ENCODE measurements at regions not wholly inside any gene's neighbourhood (a gene's known extent, or its start where the extent isn't known, plus 50 kb on each side); places are given as distances from the start of the nearest gene placed in this dataset.

GRCh38 chr17:12566291-12566690 is 99.4 kb upstream of the MYOCD start:
- Histone ChIP-seq H3K4me1 (peaks cover 18% of the 10 kb centered on the region), H3K27me3 (ENCODE audit: low read depth) (no peaks in the 10 kb centered on the region), H3K9me3 (replicated peaks) (no peaks in the 10 kb centered on the region), H3K36me3 (no peaks in the 10 kb centered on the region), H3K4me3 (no peak overlapping the region), H3K27ac (replicated peaks) (no peak overlapping the region)
- no peak for TF ChIP-seq CTCF (IDR thresholded peaks at IDR 0.05; ENCODE audit: borderline replicate concordance)
- no peak for DNase-seq
- intact Hi-C loops (cut with micrococcal nuclease) = no loop called here

GRCh38 chr17:12567077-12568053 is 98.3 kb upstream of the MYOCD start:
- H3K4me1 ChIP-seq = peaks cover 18% of the 10 kb centered on the region
- no peaks in the 10 kb centered on the region for H3K9me3 ChIP-seq (replicated peaks)
- intact Hi-C loops (cut with micrococcal nuclease) = no loop called here
- no peak overlapping the region for H3K4me3 ChIP-seq
- no peak for TF ChIP-seq CTCF (IDR thresholded peaks at IDR 0.05; ENCODE audit: borderline replicate concordance)
- DNase-seq = no peak
- H3K27me3 ChIP-seq (ENCODE audit: low read depth) = no peaks in the 10 kb centered on the region
- peak overlapping the region; percentile 4 for H3K27ac ChIP-seq (replicated peaks)
- no peaks in the 10 kb centered on the region for H3K36me3 ChIP-seq

GRCh38 chr17:12568358-12569251 is 97.1 kb upstream of the MYOCD start:
- Histone ChIP-seq H3K27ac (replicated peaks) (no peak overlapping the region), H3K27me3 (ENCODE audit: low read depth) (no peaks in the 10 kb centered on the region), H3K9me3 (replicated peaks) (no peaks in the 10 kb centered on the region), H3K4me3 (no peak overlapping the region), H3K4me1 (peaks cover 18% of the 10 kb centered on the region), H3K36me3 (no peaks in the 10 kb centered on the region)
- no peak for TF ChIP-seq CTCF (IDR thresholded peaks at IDR 0.05; ENCODE audit: borderline replicate concordance)
- intact Hi-C loops (cut with micrococcal nuclease) = no loop called here
- DNase-seq = no peak

GRCh38 chr17:12571606-12572005 is 94.1 kb upstream of the MYOCD start:
- intact Hi-C loops (cut with micrococcal nuclease) = no loop called here

More at GRCh38 chr17:12571606-12572005, 94.1 kb upstream of the MYOCD start:
- H3K4me3 ChIP-seq = no peak overlapping the region
- no peak for TF ChIP-seq CTCF (IDR thresholded peaks at IDR 0.05; ENCODE audit: borderline replicate concordance)
- no peaks in the 10 kb centered on the region for H3K36me3 ChIP-seq
- no peaks in the 10 kb centered on the region for H3K27me3 ChIP-seq (ENCODE audit: low read depth)
- no peak for DNase-seq
- H3K27ac ChIP-seq (replicated peaks) = no peak overlapping the region
- H3K9me3 ChIP-seq (replicated peaks) = no peaks in the 10 kb centered on the region
- peaks cover 10% of the 10 kb centered on the region for H3K4me1 ChIP-seq

All from left ventricle myocardium inferior (tissue), 1 donor.